GM23338 (cell line): ENCODE measurements at regions not wholly inside any gene's neighbourhood (a gene's known extent, or its start where the extent isn't known, plus 50 kb on each side); places are given as distances from the start of the nearest gene placed in this dataset.

Experiments
- ATAC-seq: fragments of 200-7000 bp; cut with Tn5 transposase; 3 replicates; pipeline ENCODE4 v1.9.1; 2020
- DNase-seq: peaks from one replicate; pipeline ENCODE4 v3.0.0-alpha.2; 2015; ENCODE audit warnings: low spot score
- H2AFZ ChIP-seq: fragments of 200-600 bp; sonication (generic); 2 replicates; pipeline ENCODE4 v1.8.0; 2016; ENCODE audit warnings: antibody characterized with exemption, mild to moderate bottlenecking, moderate library complexity
- H3F3A ChIP-seq: fragments of 200-600 bp; sonication (generic); replicated peaks from 2 replicates; pipeline ENCODE4 v1.8.0; 2017; ENCODE audit warnings: antibody characterized with exemption, mixed run types, low read depth
- H3K27ac ChIP-seq: fragments of 200-600 bp; sonication (generic); 2 replicates; pipeline ENCODE4 v1.6.1; 2016; ENCODE audit warnings: low read depth
- H3K27me3 ChIP-seq: fragments of 200-600 bp; sonication (generic); 2 replicates; pipeline ENCODE4 v1.8.0; 2016; ENCODE audit warnings: mild to moderate bottlenecking, mixed run types, moderate library complexity; ENCODE audit not compliant: insufficient read depth
- H3K36me3 ChIP-seq: fragments of 200-600 bp; sonication (generic); 2 replicates; pipeline ENCODE4 v1.8.0; 2016; ENCODE audit warnings: mild to moderate bottlenecking; ENCODE audit not compliant: insufficient read depth
- H3K4me1 ChIP-seq: fragments of 200-600 bp; sonication (generic); 2 replicates; pipeline ENCODE4 v1.8.0; 2016; ENCODE audit warnings: mild to moderate bottlenecking, moderate library complexity; ENCODE audit not compliant: insufficient read depth
- H3K4me2 ChIP-seq: fragments of 200-600 bp; sonication (generic); 2 replicates; pipeline ENCODE4 v1.7.1; 2017; ENCODE audit warnings: mixed run types
- H3K4me3 ChIP-seq: fragments of 200-600 bp; sonication (generic); 2 replicates; pipeline ENCODE4 v1.6.1; 2016; ENCODE audit warnings: mixed run types
- H3K79me2 ChIP-seq: fragments of 200-600 bp; sonication (generic); replicated peaks from 2 replicates; pipeline ENCODE4 v1.8.0; 2017; ENCODE audit warnings: mild to moderate bottlenecking; ENCODE audit not compliant: insufficient read depth
- H3K9me2 ChIP-seq: fragments of 200-600 bp; sonication (generic); 2 replicates; pipeline ENCODE4 v1.8.0; 2017; ENCODE audit not compliant: insufficient read depth
- H4K20me1 ChIP-seq: fragments of 200-600 bp; sonication (generic); replicated peaks from 2 replicates; pipeline ENCODE4 v1.8.0; 2017; ENCODE audit warnings: mild to moderate bottlenecking; ENCODE audit not compliant: insufficient read depth
- H3K27ac Mint-ChIP-seq: 2 replicates; pipeline ENCODE4 v1.8.0; 2020; ENCODE audit warnings: inconsistent platforms, mild to moderate bottlenecking, moderate library complexity, mixed read lengths
- H3K27me3 Mint-ChIP-seq: 3 replicates; pipeline ENCODE4 v1.8.0; 2022; ENCODE audit warnings: low read depth, mild to moderate bottlenecking, moderate library complexity, mixed read lengths, inconsistent platforms; ENCODE audit not compliant: insufficient read depth, poor library complexity
- H3K36me3 Mint-ChIP-seq: 3 replicates; pipeline ENCODE4 v1.8.0; 2021; ENCODE audit warnings: low read depth, mild to moderate bottlenecking, inconsistent platforms, moderate library complexity, mixed read lengths
- H3K4me1 Mint-ChIP-seq: 3 replicates; pipeline ENCODE4 v1.8.0; 2020; ENCODE audit warnings: mild to moderate bottlenecking, inconsistent platforms, mixed read lengths
- H3K4me3 Mint-ChIP-seq: 3 replicates; pipeline ENCODE4 v1.8.0; 2021; ENCODE audit warnings: moderate library complexity, mild to moderate bottlenecking, inconsistent platforms, mixed read lengths
- H3K9me3 Mint-ChIP-seq: 3 replicates; pipeline ENCODE4 v1.8.0; 2020; ENCODE audit warnings: moderate library complexity, mild to moderate bottlenecking, inconsistent platforms, mixed read lengths
- CREB1 ChIP-seq: fragments of 250-450 bp; sonication (Bioruptor Pico); IDR thresholded peaks from 2 replicates; pipeline ENCODE4 v1.5.0; 2020; ENCODE audit warnings: low read depth, mild to moderate bottlenecking, moderate library complexity
- CTCF ChIP-seq, 2 experiments: fragments of 200-600 bp in 1 of 2; sonication (generic) in 1 of 2; conservative IDR thresholded peaks; 2 replicates each; pipeline versions ENCODE4 v1.5.1 to v1.6.1; 2016 to 2017; ENCODE audit warnings: antibody characterized with exemption in 2 of 2, low read depth in 2 of 2, mild to moderate bottlenecking in 2 of 2, moderate library complexity in 1 of 2
- ETS1 ChIP-seq: IDR thresholded peaks from 2 replicates; pipeline ENCODE4 v1.6.1; 2016; ENCODE audit warnings: antibody characterized with exemption
- EZH2 ChIP-seq: fragments of 200-600 bp; sonication (generic); IDR thresholded peaks from one replicate; pipeline ENCODE4 v1.8.0; 2017; ENCODE audit warnings: antibody characterized with exemption, mild to moderate bottlenecking, low read depth; ENCODE audit not compliant: unreplicated experiment
- EZH2phosphoT487 ChIP-seq: fragments of 200-600 bp; sonication (generic); IDR thresholded peaks from one replicate; pipeline ENCODE4 v1.8.1; 2018; ENCODE audit warnings: antibody characterized with exemption; ENCODE audit not compliant: unreplicated experiment
- JUNB ChIP-seq: IDR thresholded peaks from one replicate; pipeline ENCODE4 v1.6.1; 2016; ENCODE audit warnings: antibody characterized with exemption; ENCODE audit not compliant: unreplicated experiment
- NANOG ChIP-seq: IDR thresholded peaks from 2 replicates; pipeline ENCODE4 v1.6.1; 2016; ENCODE audit warnings: antibody characterized with exemption, borderline replicate concordance
- POLR2AphosphoS5 ChIP-seq: IDR thresholded peaks from 2 replicates; pipeline ENCODE4 v1.6.1; 2016; ENCODE audit warnings: antibody characterized with exemption, low read depth
- STAT1 ChIP-seq: IDR thresholded peaks from one replicate; pipeline ENCODE4 v1.6.1; 2016; ENCODE audit warnings: antibody characterized with exemption; ENCODE audit not compliant: unreplicated experiment
- ZNF114 ChIP-seq: fragments of 250-450 bp; sonication (Bioruptor Pico); IDR thresholded peaks from 2 replicates; pipeline ENCODE4 v1.5.0; 2020; ENCODE audit warnings: mild to moderate bottlenecking, moderate library complexity
- ZNF462 ChIP-seq: fragments of 250-450 bp; sonication (Bioruptor Pico); IDR thresholded peaks from 2 replicates; pipeline ENCODE4 v1.5.0; 2020; ENCODE audit warnings: mild to moderate bottlenecking, moderate library complexity

DNA sequence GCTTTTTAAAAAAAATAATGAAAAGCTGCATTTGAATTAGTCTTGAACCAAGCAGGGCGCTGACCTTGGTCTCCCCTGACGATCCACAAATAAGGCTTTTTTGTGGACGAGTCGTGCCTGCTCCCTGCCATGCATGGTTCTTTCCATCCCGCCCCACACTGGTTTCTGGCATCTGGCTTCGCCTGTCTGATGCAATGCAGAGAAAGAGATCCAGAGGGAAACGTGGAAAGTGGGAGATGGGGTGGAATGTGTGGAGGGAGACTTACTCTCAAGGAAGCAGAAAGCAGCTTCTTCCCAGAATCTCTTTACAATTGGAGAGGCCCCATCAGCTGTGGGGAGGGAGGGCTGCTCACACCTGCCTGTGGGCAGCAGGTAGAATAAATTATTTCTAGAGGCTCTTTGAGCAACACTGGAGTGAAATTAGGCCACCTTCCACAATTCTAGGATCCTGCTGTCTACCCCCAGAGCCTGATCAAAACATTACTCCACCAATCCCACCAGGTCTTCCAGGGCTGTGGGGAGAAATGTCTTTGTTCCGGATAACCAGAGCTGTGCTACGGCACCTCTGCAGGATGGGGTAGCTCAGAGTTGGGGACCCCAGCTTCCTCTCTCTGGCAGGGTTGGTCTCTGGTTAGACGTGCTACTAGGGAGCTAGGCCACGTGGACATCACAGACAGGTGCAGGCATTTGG is 183.5 kb downstream of the UQCRFS1 start (continued):
- no peak for TF ChIP-seq ZNF462 (CRISPR knock-in tag)
- TF ChIP-seq STAT1: no peak

DNA sequence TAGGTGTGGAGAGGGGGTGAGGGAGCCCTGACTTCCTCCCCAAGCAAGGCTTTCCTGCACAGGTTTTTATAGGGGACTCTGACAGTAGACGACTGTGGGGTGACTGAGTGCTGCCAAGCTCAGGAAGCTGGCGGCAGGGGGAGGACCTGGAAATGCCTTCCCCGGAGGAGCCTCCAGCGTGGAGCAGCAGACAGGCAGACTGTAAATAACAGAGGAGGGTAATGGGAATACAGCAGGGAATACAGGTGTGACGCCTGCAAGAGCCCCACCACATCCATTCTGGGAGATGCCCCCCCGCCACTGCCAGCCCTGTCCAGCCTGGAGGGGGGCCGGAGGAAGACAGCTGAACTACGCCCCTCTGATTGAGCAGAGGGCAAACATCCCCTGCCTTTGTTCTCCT is 190.4 kb downstream of the UQCRFS1 start:
- ATAC-seq (no peak), DNase-seq (no peak)
- Histone ChIP-seq H3K4me2 (no peak overlapping the region), H3K27ac (no peak overlapping the region), H3K79me2 (no peaks in the 10 kb centered on the region), H4K20me1 (no peaks in the 10 kb centered on the region), H3K4me3 (no peak overlapping the region), H3K4me1 (no peaks in the 10 kb centered on the region), H2AFZ (0 out of 2 replicates have a peak overlapping the region, but pooled peaks have one; percentile 32), H3K27me3 (no peaks in the 10 kb centered on the region), H3K36me3 (no peaks in the 10 kb centered on the region), H3K9me2 (no peaks in the 10 kb centered on the region), H3F3A (no peaks in the 10 kb centered on the region)
- Mint-ChIP-seq H3K27ac (no peak overlapping the region), H3K9me3 (no peaks in the 10 kb centered on the region), H3K27me3 (peaks cover 8% of the 10 kb centered on the region), H3K4me3 (no peak overlapping the region), H3K4me1 (peaks cover 7% of the 10 kb centered on the region), H3K36me3 (no peaks in the 10 kb centered on the region)
- TF ChIP-seq EZH2 (no peak), ETS1 (no peak), NANOG (no peak), EZH2phosphoT487 (no peak), CTCF (conservative IDR thresholded peaks at IDR 0.05; ENCODE audit: low read depth in 2 of 2) (no peak), CREB1 (CRISPR knock-in tag) (no peak), JUNB (no peak), POLR2AphosphoS5 (no peak), ZNF114 (CRISPR knock-in tag) (no peak)
